ENCODE measurements at regions not wholly inside any gene's neighbourhood (a gene's known extent, or its start where the extent isn't known, plus 50 kb on each side); places are given as distances from the start of the nearest gene placed in this dataset.

GRCh38 chr14:101504096-101504948 lies 57.0 kb upstream of the DIO3 start:
- no peak for DNase-seq (ENCODE audit: low spot score)

- no peak for DNase-seq (ENCODE audit: low spot score)
These were observed 55.9 kb upstream of the DIO3 start for GRCh38 chr14:101505236-101505970.

- DNase-seq (ENCODE audit: low spot score) = no peak
These were observed 54.9 kb upstream of the DIO3 start for GRCh38 chr14:101506211-101506925.

- DNase-seq (ENCODE audit: low spot score) = no peak
These were observed 54.1 kb upstream of the DIO3 start for GRCh38 chr14:101506926-101507835.

- no peak for DNase-seq (ENCODE audit: low spot score)
These were observed 53.5 kb upstream of the DIO3 start for GRCh38 chr14:101507836-101508150.

GRCh38 chr14:101508196-101508947 lies 52.9 kb upstream of the DIO3 start:
- no peak for DNase-seq (ENCODE audit: low spot score)

- DNase-seq (ENCODE audit: low spot score) = no peak
These were observed 52.2 kb upstream of the DIO3 start for GRCh38 chr14:101508948-101509729.

- no peak for DNase-seq (ENCODE audit: low spot score)
These were observed 51.4 kb upstream of the DIO3 start for GRCh38 chr14:101509730-101510371.

- no peak for DNase-seq (ENCODE audit: low spot score)
These were observed 50.1 kb upstream of the DIO3 start for GRCh38 chr14:101511199-101511598.
